ENCODE measurements at regions not wholly inside any gene's neighbourhood (a gene's known extent, or its start where the extent isn't known, plus 50 kb on each side); places are given as distances from the start of the nearest gene placed in this dataset.

DNA sequence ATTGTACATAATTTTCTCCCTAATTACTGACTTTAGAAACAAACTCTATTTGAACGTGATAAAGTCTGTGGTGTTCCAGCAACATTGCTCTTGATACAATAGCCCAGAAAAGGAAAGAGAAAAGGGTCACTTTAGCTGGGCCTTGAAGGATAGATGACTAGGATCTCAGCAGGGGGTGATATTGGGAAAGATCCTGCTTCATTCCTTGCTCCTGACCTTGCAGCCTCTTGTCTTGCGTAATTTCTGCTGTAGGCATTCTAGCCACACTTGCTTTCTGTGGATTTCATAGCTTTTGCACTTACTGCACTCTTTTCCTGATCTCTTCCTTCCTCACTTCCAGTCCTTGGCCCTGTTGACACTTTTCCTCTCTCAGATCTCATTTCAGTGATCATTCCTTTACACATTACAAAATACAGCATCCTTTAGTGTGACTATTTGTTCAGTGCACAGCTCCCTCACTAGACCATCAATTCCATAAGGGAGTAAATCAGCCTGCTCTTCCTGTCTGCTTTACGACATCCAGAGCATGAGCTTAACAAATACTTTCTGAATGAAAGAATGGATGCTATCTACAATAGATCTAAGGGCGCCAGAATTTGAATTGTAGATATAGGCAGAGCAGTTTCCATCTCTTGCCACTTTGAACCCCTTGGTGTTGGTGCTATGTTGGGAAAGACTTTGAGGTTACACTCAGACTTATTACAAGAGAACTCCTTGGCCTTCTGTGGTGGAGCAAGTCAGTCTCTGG lies 559.6 kb upstream of the MDFIC2 start:
- TF ChIP-seq EZH2phosphoT487 (conservative IDR thresholded peaks at IDR 0.05; ENCODE audit: low read length): no peak
- no peak for TF ChIP-seq CTCF (IDR thresholded peaks at IDR 0.05; ENCODE audit: insufficient read depth, low read length, poor library complexity, severe bottlenecking)

DNA sequence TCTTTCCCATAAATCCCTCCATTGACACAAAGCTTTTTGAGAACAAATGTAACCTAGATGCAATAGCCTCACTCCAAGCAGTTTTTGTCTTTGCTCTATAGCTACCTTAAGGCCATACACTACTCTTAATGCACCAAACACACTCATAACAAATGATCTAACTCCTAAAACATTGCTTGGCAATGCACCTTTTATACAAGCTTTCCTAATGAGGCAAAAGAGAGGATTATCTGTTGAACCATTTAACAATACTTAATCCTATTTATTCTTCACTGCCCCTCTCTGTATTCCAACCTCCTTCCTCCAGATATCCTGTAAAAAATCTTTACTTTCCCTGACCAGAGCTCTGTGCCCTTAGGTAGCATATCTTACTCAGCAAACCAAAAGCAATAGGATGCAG lies 558.1 kb upstream of the MDFIC2 start:
- Histone ChIP-seq H3K27me3 (ENCODE audit: low read length) (no peaks in the 10 kb centered on the region), H3K36me3 (ENCODE audit: low read length) (no peaks in the 10 kb centered on the region), H3F3A (ENCODE audit: insufficient read depth) (no peaks in the 10 kb centered on the region), H3K27ac (ENCODE audit: low read depth, low read length) (no peak overlapping the region), H3K9ac (ENCODE audit: low read length) (no peak overlapping the region), H3K79me2 (ENCODE audit: insufficient read depth, low read length) (no peaks in the 10 kb centered on the region), H3K9me2 (replicated peaks; ENCODE audit: insufficient read depth, low read length) (no peaks in the 10 kb centered on the region), H3K9me3 (ENCODE audit: insufficient read depth, low read length) (no peaks in the 10 kb centered on the region), H4K20me1 (ENCODE audit: low read depth, low read length) (no peaks in the 10 kb centered on the region), H3K4me3 (ENCODE audit: insufficient read depth, low read length, poor library complexity, severe bottlenecking) (no peak overlapping the region), H2AFZ (ENCODE audit: low read depth, low read length, severe bottlenecking) (no peak overlapping the region), H3K4me2 (ENCODE audit: low read depth, low read length, poor library complexity, severe bottlenecking) (no peak overlapping the region)
- no peak for TF ChIP-seq EZH2phosphoT487 (conservative IDR thresholded peaks at IDR 0.05; ENCODE audit: low read length)
- no peak for TF ChIP-seq CTCF (IDR thresholded peaks at IDR 0.05; ENCODE audit: insufficient read depth, low read length, poor library complexity, severe bottlenecking)

More for the DNA sequence above, 559.6 kb upstream of the MDFIC2 start:
- H3K4me2 ChIP-seq (ENCODE audit: low read depth, low read length, poor library complexity, severe bottlenecking): no peak overlapping the region
- H3K36me3 ChIP-seq (ENCODE audit: low read length): no peaks in the 10 kb centered on the region
- no peaks in the 10 kb centered on the region for H3K79me2 ChIP-seq (ENCODE audit: insufficient read depth, low read length)
- no peaks in the 10 kb centered on the region for H4K20me1 ChIP-seq (ENCODE audit: low read depth, low read length)
- no peak overlapping the region for H2AFZ ChIP-seq (ENCODE audit: low read depth, low read length, severe bottlenecking)
- H3K27me3 ChIP-seq (ENCODE audit: low read length): no peaks in the 10 kb centered on the region
- no peak overlapping the region for H3K9ac ChIP-seq (ENCODE audit: low read length)
- H3K9me3 ChIP-seq (ENCODE audit: insufficient read depth, low read length): no peaks in the 10 kb centered on the region
- H3K27ac ChIP-seq (ENCODE audit: low read depth, low read length): no peak overlapping the region
- no peak overlapping the region for H3K4me3 ChIP-seq (ENCODE audit: insufficient read depth, low read length, poor library complexity, severe bottlenecking)
- no peaks in the 10 kb centered on the region for H3F3A ChIP-seq (ENCODE audit: insufficient read depth)
- no peaks in the 10 kb centered on the region for H3K9me2 ChIP-seq (replicated peaks; ENCODE audit: insufficient read depth, low read length)

DNA sequence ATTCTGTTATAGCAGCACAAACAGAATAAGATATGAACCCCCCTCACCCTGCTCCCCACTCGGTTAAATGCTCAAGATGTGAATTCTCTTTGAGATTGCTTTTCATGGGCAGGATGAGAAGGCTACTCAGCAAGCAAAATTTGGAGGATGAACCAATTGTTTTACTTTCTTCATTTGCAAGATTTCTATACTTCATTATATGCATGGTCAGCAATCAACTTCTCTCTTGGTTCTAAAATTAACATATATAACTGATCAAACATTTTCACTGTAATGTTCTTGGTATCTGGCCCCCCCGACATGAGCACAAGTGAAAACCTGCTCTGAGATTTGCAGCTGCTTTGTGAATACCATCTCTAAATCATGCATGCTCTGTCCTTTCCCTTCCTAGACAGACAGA lies 556.1 kb upstream of the MDFIC2 start:
- no peaks in the 10 kb centered on the region for H3K9me3 ChIP-seq (ENCODE audit: insufficient read depth, low read length)
- H3K79me2 ChIP-seq (ENCODE audit: insufficient read depth, low read length): no peaks in the 10 kb centered on the region
- H3K27ac ChIP-seq (ENCODE audit: low read depth, low read length): no peak overlapping the region
- no peak overlapping the region for H3K4me2 ChIP-seq (ENCODE audit: low read depth, low read length, poor library complexity, severe bottlenecking)
- no peaks in the 10 kb centered on the region for H3K36me3 ChIP-seq (ENCODE audit: low read length)
- H3K4me3 ChIP-seq (ENCODE audit: insufficient read depth, low read length, poor library complexity, severe bottlenecking): no peak overlapping the region
- H3K9ac ChIP-seq (ENCODE audit: low read length): no peak overlapping the region
- H3K27me3 ChIP-seq (ENCODE audit: low read length): no peaks in the 10 kb centered on the region
- H2AFZ ChIP-seq (ENCODE audit: low read depth, low read length, severe bottlenecking): no peak overlapping the region
- no peaks in the 10 kb centered on the region for H3F3A ChIP-seq (ENCODE audit: insufficient read depth)
- TF ChIP-seq EZH2phosphoT487 (conservative IDR thresholded peaks at IDR 0.05; ENCODE audit: low read length) (no peak), CTCF (IDR thresholded peaks at IDR 0.05; ENCODE audit: insufficient read depth, low read length, poor library complexity, severe bottlenecking) (no peak)
- no peaks in the 10 kb centered on the region for H4K20me1 ChIP-seq (ENCODE audit: low read depth, low read length)
- H3K9me2 ChIP-seq (replicated peaks; ENCODE audit: insufficient read depth, low read length): no peaks in the 10 kb centered on the region

Data from SU-DHL-6 (cell line).